Lung (tissue), 11 donors: ENCODE measurements at regions not wholly inside any gene's neighbourhood (a gene's known extent, or its start where the extent isn't known, plus 50 kb on each side); places are given as distances from the start of the nearest gene placed in this dataset.

ENCODE experiments used
- ATAC-seq: fragments of 200-7000 bp; cut with Tn5 transposase; one replicate; pipeline ENCODE4 v1.9.1; 2020; ENCODE audit warnings: moderate number of reproducible peaks; ENCODE audit not compliant: insufficient read depth, low FRiP score
- DNase-seq, 3 donors: peaks; one replicate each; pipeline ENCODE4 v3.0.0-alpha.2; 2013 to 2017
- H3K27ac ChIP-seq, 2 donors: one replicate each; pipeline ENCODE4 v1.5.1; 2013; ENCODE audit warnings: mild to moderate bottlenecking in 2 of 2, moderate library complexity in 2 of 2, control low read depth in 1 of 2, inconsistent platforms in 1 of 2, low read depth in 1 of 2, low read length in 1 of 2
- H3K27me3 ChIP-seq, 3 donors: one replicate each; pipeline ENCODE4 v1.5.1; 2013; ENCODE audit warnings: low read length in 2 of 3; ENCODE audit not compliant: control insufficient read depth in 3 of 3, insufficient read depth in 3 of 3
- H3K36me3 ChIP-seq, 4 donors: one replicate each; pipeline ENCODE4 v1.5.1; 2013; ENCODE audit warnings: low read length in 4 of 4, mild to moderate bottlenecking in 1 of 4, moderate library complexity in 1 of 4; ENCODE audit not compliant: control insufficient read depth in 4 of 4, insufficient read depth in 4 of 4
- H3K4me1 ChIP-seq, 5 donors: one replicate each; pipeline ENCODE4 v1.5.1; 2013; ENCODE audit warnings: low read length in 5 of 5, mild to moderate bottlenecking in 2 of 5, moderate library complexity in 1 of 5; ENCODE audit not compliant: control insufficient read depth in 5 of 5, insufficient read depth in 5 of 5
- H3K4me3 ChIP-seq: one replicate; pipeline ENCODE4 v1.5.1; 2013; ENCODE audit warnings: mild to moderate bottlenecking, control low read depth, moderate library complexity
- H3K9ac ChIP-seq, 2 donors: one replicate each; pipeline ENCODE4 v1.5.1; 2013; ENCODE audit warnings: low read length in 2 of 2, control low read depth in 1 of 2; ENCODE audit not compliant: insufficient read depth in 1 of 2
- H3K9me3 ChIP-seq, 4 donors: one replicate each; pipeline ENCODE4 v1.5.1; 2013; ENCODE audit warnings: low read length in 3 of 4, mild to moderate bottlenecking in 1 of 4, moderate library complexity in 1 of 4; ENCODE audit not compliant: control insufficient read depth in 4 of 4, insufficient read depth in 3 of 4
- WGBS, 2 donors: extraction: QIAGEN DNeasy Blood & Tissue Kit; methylation state at CpG; one replicate each; pipeline ENCODE4 v1.1.7; 2013; 5-methylcytosine and 5-hydroxymethylcytosine counted together
- TF ChIP-seq, protein P1 (sequence below): IDR thresholded peaks from 2 replicates; pipeline ENCODE4 v1.5.1; 2012; ENCODE audit warnings: mild to moderate bottlenecking; ENCODE audit errors: control extremely low read depth, extremely low read depth
- donor health status: control.
- donor health status: control.
- donor health status: Bipolar disorder and iron deficiency.
- donor health status: healthy.
- donor health status: DM: yes; HTN: yes; CAD: no.

- DNase-seq, result no peak
- peaks cover 0 to 5% (median 0%) of the 10 kb centered on the region in 4 donors for H3K9me3 ChIP-seq
- WGBS, 2 donors, result 96 to 98% methylated on average over 41 of the region's 41 CpGs
- H3K4me3 ChIP-seq, result no peak overlapping the region
- no peak overlapping the region for H3K9ac ChIP-seq
- no peak for ATAC-seq
- H3K27me3 ChIP-seq, result no peaks in the 10 kb centered on the region
- peaks cover 0 to 8% (median 0%) of the 10 kb centered on the region in 5 donors for H3K4me1 ChIP-seq
- TF ChIP-seq, protein P1, sequence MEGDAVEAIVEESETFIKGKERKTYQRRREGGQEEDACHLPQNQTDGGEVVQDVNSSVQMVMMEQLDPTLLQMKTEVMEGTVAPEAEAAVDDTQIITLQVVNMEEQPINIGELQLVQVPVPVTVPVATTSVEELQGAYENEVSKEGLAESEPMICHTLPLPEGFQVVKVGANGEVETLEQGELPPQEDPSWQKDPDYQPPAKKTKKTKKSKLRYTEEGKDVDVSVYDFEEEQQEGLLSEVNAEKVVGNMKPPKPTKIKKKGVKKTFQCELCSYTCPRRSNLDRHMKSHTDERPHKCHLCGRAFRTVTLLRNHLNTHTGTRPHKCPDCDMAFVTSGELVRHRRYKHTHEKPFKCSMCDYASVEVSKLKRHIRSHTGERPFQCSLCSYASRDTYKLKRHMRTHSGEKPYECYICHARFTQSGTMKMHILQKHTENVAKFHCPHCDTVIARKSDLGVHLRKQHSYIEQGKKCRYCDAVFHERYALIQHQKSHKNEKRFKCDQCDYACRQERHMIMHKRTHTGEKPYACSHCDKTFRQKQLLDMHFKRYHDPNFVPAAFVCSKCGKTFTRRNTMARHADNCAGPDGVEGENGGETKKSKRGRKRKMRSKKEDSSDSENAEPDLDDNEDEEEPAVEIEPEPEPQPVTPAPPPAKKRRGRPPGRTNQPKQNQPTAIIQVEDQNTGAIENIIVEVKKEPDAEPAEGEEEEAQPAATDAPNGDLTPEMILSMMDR, result no peak
- no peaks in the 10 kb centered on the region for H3K36me3 ChIP-seq
- H3K27ac ChIP-seq, result no peak overlapping the region
Observed at GRCh38 chr2:503288-503999, 173.8 kb downstream of the TMEM18 start.

DNA sequence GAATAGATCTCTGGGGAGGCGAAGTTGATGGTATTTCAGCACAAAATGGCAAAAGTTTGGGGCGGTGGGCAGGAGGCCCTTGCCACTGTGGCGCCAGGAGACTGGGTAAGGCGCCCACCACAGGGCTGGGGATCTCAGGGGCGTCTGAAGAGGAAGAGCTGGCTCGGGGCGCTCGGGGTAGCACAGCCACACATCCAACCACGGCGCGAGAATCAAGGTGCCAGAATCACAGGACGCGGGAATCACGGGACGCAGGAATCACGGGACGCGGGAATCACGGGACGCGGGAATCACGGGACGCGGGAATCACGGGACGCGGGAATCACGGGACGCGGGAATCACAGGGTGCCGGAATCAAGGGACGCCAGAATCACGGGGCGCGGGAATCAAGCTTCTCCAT lies 174.4 kb downstream of the TMEM18 start:
- TF ChIP-seq, protein P1, result no peak
- peaks cover 0 to 5% (median 0%) of the 10 kb centered on the region in 4 donors for H3K9me3 ChIP-seq
- H3K27me3 ChIP-seq, result no peaks in the 10 kb centered on the region
- WGBS, 2 donors, result 93 to 97% methylated on average over 35 of the region's 35 CpGs
- H3K4me1 ChIP-seq, result peaks cover 0 to 8% (median 0%) of the 10 kb centered on the region in 5 donors
- no peak overlapping the region for H3K27ac ChIP-seq
- DNase-seq (no peak), ATAC-seq (no peak)
- H3K9ac ChIP-seq, result no peak overlapping the region
- no peaks in the 10 kb centered on the region for H3K36me3 ChIP-seq
- H3K4me3 ChIP-seq, result no peak overlapping the region

- Histone ChIP-seq H3K9me3 (peaks cover 0 to 5% (median 0%) of the 10 kb centered on the region in 4 donors), H3K4me3 (no peak overlapping the region), H3K4me1 (peaks cover 0 to 5% (median 0%) of the 10 kb centered on the region in 5 donors), H3K36me3 (no peaks in the 10 kb centered on the region), H3K27me3 (no peaks in the 10 kb centered on the region), H3K9ac (no peak overlapping the region), H3K27ac (no peak overlapping the region)
- no peak for ATAC-seq
- TF ChIP-seq, protein P1, result no peak
- DNase-seq, result no peak
- 91 to 93% methylated on average over 8 of the region's 8 CpGs for WGBS, 2 donors
Observed at GRCh38 chr2:501667-502066, 175.5 kb downstream of the TMEM18 start.
